Superior temporal gyrus (tissue), 1 donor: ENCODE measurements at regions not wholly inside any gene's neighbourhood (a gene's known extent, or its start where the extent isn't known, plus 50 kb on each side); places are given as distances from the start of the nearest gene placed in this dataset.
"Not testable (repeated sequence)": the region's sequence is repeated elsewhere in the genome, so short reads cannot be mapped to it uniquely, and the experiment has no call there.

Experiments used
- DNase-seq: peaks from one replicate; pipeline ENCODE4 v3.0.0-alpha.2; 2016; ENCODE audit errors: extremely low spot score

DNA sequence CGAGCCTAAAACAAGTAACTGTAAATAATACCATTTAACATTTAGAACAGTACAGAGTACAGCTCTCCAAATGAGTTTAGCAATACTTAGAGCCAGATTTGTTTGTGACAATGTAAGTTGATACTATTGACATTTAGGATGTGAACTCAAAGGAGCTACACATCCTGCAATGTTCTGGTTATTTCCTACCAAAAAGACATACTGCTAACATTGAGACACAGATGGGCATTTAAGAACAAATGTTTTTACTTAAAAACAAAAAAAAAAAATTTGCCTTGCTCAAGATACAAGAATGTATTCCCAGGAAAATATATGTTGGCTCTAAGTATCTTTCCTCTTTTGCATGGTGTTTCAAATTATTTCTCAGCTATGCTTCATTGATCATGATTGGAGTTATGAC, 1464.8 kb upstream of the PRMT6 start:
- DNase-seq, result no peak

DNA sequence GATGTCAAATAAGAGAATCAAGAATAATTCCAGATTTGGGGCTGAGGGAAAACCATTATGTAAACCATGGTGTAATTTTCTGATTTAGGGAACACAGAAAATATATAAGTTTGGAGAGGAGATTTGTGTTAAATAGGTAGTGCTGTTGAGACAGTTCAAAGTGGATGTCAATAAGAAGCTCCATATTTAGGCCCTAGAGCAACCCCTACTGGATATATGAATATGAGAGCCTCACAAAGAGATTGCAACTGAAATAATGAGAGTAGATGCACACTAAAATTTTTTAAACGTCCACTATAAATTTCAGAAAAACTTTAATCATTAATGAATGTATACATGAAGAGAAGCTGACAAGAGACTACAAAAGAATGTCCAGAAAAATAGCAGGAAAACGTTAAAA, 1447.8 kb upstream of the PRMT6 start:
- DNase-seq, result no peak

DNA sequence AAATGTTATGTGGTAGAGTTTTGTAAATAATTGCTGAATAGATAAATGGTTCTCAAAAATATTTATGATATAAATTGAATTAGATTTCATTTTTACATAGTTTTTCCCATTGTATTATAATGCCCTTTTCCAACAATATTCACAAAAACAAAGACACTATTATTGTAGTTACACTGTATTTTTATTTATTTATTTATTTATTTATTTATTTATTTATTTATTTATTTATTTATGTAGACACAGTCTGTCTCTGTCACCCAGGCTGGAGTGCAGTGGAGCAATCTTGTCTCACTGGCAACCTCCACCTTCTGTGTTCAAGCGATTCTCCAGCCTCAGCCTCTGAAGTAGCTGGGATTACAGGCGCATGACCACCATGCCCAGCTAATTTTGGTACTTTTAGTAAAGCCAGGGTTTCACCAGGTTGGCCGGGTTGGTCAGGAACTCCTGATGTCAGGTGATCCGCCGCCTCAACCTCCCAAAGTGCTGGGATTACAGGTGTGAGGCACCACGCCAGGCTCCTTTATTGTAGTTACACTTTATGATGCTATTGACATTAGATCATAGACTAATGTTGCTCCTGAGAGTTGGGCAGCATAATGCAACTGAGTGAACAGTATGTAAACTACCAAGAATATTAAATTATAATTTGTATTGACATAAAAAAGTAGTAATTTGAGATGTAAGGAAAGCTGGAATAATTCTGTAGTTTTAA, 1430.0 kb upstream of the PRMT6 start:
- no peak for DNase-seq

DNA sequence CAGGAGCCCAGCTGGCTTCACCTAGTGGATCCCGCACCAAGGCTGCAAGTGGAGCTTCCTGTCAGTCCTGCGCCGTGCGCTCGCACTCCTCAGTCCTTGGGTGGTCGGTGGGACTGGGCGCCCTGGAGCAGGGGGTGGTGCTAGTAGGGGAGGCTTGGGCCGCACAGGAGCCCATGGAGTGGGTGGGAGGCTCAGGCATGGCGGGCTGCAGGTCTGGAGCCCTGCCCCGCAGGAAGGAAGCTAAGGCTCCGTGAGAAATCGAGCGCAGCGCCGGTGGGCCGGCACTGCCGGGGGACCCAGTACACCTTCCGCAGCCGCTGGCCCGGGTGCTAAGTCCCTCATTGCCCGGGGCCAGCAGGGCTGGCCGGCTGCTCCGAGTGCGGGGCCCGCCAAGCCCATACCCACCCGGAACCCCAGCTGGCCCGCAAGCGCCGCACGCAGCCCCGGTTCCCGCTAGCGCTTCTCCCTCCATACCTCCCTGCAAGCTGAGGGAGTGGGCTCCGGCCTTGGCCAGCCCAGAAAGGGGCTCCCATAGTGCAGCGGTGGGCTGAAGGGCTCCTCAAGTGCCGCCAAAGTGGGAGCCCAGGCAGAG, 1425.2 kb upstream of the PRMT6 start:
- not testable (repeated sequence) for DNase-seq

DNA sequence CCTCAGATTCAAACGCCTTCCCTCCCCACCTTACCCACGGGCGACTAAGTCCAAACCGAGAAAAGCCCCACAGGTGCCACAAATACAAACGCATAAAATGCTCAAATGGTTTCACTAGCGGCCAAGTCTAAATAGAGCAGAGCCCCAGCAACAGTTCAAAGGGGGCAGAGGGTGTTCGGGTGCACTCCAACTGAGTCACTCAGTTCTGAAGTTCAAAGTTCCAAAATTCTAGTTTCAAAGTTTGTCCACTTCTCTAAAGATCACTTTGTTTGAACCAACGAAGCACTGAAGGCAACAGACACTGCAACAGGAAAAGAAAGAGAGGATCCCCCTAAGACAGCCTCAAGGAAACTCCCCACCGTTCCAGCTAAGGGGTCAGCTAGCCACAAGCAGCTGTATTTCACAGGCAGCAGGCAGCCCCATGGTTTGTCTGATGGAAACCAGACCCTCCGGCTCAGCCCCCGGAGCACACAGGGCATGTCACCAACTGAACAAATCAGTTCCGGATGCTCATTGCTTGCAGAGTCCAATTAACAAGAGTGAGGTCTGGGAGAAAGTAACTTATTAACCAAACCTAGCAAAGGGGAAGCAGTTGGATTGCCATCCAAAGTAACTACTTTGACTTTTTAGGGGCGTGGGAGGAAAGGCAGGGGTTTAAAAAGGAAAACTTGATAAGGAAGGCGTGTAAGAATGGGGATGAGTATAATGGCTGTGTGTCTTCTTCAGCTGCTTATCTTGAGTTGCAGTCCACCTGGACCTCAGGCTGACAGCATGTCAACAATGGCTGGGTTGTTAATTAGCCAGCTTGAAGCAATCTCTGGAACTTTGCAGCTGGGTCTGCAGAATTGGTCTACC, 1423.9 kb upstream of the PRMT6 start:
- DNase-seq, result no peak

DNA sequence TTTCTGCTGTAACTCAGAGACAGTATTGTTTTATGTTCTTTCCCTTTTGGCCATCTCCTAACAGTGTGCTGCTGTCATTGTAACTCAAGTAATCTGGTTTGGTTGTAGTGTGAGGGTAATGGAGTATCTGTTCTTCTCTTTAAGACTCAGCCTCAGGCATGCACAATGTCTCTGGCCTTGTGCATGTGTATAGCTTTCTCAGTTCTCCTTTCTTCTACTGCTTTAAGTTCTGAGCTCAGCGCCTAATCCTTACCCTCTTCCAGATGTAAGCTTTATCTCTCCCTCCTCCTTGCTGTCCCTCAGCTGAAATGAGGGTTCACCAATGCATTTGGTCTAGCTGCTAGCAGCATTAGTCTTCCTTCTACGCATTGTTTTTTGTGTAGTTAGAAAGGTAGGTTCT, 1420.4 kb upstream of the PRMT6 start:
- no peak for DNase-seq

DNA sequence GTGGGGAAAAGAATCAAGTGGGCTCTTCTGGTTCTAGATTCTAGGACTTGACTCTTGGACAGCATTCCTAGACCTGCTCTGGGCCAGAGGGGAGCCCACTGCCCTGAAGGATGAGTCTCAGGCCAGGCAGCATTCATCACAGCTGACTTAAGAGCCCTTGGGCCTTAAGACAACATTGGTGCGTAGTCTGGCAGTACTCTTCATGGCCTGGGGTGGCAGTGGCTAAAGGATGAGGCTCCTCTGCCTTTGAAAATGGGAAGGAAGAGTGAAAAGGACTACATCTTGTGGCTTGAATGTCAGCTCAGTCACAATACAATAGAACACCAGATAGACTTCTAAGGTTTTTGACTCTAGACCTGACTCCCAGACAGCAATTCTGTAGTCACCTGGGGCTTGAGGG, 1415.1 kb upstream of the PRMT6 start:
- DNase-seq, result no peak

DNA sequence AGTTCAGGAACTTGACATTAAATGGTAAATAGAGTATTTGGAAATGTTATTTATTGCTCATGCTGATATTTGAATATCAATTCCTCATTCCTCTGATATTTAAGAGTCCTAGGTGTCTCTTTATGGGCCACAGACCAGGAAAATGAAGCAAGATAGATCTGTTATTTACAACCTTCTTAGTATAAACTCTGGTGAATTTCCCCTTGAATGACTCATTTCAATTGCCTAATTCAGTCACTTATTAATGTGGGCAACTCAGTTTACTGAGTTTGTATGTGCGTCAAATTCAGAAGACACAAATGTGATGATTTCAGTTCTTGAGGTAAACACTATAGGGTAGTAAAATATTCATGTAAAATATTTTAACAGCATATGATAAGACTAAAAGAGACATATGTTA, 1404.4 kb upstream of the PRMT6 start:
- no peak for DNase-seq

DNA sequence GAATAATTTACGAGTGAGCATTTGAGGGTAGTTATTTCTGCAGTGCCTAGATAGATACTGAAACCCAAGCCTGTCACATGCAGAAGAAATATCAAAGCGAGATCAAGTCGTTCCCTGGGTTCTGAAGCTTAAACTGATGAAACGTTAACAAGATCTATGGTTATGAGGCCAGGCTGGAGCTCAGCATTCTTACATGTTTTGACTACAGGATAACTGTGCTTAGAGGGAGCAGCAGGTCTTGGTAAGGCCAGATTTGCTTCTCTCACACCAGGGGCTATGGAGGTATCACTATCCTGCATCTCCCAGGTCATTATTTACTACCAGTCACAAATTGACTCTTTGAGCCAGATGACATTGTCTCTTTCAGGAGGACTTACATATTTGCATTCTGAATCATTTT, 1401.4 kb upstream of the PRMT6 start:
- no peak for DNase-seq

DNA sequence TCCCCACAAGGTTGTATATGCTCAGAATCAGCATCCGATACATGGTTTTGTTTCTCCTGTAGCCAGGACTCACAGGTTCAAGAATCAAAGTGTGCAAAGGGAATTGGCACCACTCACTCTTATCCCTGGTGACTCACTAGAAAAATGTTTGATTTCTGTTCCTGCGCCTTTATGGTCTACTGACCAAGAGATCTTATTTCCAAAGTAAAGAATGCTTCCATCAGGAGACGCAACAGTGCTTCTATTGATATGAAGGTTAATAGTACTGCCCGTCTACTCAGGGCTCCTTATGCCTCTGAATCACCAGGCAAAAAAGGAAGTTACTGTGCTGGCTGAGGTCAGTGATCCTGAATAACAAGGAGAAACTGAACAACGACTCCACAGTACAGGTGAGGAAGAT, 1392.0 kb upstream of the PRMT6 start:
- no peak for DNase-seq

DNA sequence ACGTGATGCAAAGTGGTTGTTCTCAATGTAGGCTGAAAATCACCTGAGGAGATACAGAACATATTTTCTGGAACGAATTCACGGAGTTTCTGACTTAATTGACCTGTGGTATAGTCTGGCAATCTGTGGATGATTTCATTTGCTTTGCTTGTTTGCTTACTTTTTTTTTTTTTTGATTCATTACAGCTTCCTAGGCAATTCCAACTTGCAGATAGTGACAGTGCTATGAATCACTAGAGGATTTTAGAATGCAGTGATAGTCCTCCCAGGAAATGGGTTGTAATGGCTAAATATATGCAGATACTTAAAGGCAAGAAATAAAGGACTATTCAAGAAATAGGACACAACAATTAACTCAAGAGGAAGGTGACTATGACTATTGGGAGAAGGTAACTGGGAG, 1378.1 kb upstream of the PRMT6 start:
- DNase-seq, result no peak

DNA sequence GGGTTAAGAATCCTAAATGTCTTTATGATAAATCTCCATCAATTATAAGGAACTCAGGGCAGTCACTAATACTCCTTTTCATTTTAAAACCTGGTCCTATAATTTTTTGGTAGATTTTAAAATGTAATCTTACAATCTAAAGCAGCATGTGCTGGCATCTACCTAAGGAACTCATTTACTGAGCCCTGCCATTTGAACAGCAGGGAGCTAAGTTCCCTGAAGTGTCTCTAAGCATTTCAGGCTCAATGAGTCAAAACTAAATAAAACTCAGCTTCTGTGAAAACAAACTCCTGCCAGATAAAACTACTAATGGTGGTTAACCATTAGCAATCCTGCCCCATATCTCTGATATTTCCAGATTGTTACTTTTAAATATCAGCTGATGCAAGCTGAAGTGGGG, 1371.8 kb upstream of the PRMT6 start:
- DNase-seq, result no peak

DNA sequence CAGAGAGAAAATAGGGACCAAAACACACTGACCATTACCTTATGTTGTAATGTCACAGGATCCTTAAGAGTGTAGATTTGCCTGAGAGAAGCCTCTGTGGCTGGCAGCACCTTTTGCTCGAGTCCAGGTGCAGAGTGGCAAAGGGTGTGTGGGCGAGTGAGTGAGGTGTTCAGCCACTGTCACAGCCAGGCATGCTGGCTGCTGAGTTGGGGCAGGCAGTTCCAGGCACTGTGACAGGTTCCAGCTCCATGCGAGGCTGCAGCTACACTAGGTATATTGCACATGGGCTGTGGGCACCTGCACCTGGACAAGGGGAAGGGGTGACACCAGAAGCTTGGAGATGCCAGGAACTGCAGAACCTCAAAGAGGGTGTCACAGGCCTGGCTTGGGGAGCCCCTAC, 1370.4 kb upstream of the PRMT6 start:
- DNase-seq, result no peak

DNA sequence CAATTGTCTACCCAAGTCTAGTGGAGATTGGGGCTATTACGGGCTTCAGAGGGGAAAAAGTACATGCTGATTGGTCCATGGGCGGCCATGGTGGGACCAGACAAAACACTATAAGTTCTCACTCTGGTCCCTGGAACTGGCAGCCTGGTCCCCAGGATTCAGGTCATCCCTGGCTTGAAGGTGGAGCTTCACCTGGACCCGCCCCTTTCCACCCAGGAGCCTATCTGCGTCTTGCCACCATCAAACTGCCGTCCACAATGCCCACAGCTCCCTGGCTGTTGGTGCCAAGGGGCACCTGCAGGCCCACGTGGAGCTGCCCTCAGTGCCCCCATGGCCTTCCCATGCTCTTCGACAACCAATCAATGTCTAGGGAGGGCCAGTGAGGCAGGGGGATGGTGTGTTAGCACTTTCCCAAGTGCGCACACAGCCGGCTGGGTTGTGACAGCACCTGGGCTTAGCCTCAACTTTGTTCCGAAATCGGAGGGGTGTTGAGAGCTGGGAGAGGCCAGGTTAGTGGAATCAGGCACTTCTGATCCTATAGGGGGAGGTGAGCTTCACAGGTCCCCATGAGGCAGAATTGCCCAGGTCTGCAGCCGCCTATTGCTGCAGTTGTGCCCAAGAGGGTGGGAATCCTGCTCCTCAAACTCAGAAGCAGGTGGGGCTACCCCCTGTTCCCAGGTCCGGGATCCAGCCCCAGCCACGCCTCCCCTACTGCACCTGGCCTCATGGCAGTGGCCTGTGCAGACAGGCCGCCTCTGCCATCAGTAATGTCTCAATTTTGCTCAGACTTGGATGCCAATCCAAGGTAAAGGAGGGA, 1369.4 kb upstream of the PRMT6 start:
- DNase-seq, result no peak

DNA sequence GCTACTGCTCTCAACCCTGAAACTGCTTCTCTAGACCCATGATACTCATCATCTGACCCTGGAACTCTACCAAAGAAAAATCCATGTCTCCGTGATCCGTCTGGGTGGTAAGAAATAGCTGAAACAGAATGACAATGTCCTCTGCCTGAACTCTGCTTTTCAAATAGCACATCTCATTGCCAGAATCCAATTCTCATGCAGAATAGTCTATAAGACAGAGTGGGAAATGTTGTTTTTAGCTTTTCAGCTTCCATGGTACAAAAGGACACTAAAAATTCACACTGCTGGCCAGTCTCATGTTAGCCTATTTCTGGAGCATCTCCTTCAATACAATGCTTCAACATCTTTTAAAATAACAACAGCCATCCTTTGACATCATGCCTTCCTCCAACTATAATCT, 1355.8 kb upstream of the PRMT6 start:
- DNase-seq, result peak; percentile 29

DNA sequence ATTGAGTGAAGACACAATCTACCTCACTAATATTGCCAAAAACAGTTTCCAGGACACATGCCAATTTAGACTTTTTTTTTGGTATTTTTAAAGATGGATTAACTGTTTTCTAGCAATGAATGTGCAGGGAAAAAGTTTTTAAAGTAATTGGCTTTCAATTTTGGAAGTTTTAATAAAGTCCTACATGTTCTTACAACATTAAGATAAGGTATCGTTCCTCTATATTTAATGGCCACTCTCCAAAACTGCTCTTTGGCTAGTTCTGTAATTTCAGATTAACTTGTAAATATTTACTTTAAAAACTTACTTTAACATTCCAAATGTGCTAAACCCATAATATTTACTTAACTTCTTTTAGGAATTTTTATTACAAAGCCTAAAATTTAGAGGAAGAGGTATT, 1332.2 kb upstream of the PRMT6 start:
- DNase-seq, result no peak

DNA sequence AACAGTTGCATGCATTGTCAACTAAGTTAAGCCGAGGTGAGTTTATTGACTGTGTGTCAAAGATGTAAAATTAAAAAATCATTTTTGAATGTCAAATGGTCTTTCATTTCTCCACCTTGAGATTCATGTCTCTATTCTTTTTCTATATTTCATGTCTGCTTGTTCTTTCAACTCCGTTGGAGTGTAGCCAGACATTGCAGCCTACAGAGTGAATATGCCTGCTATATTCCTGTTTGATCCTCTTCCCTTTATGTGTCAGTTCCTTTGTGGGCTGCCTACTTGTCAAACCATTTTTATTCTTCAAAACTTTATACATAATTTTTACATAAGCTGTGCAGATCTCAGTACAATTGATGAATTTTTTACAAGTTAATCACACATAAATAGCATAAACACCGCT, 1325.8 kb upstream of the PRMT6 start:
- no peak for DNase-seq

DNA sequence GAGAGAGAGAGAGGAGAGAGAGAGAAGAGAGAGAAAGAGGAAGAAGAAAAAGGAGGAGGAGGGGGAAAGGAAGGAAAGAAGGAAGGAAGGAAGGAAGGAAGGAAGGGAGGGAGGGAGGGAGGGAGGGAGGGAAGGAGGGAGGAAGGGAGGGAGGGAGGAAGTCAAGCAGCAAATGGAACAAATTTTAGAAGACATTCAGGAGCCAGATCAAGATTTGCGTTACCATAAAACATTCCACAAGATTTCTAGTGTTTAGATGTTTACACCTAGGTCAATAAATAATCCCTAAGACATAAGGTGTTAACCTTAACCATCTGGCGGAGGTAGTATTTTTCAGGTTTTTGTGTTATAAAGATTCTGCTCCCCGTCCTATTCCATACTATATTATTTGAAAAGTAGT, 1320.1 kb upstream of the PRMT6 start:
- DNase-seq, result no peak

DNA sequence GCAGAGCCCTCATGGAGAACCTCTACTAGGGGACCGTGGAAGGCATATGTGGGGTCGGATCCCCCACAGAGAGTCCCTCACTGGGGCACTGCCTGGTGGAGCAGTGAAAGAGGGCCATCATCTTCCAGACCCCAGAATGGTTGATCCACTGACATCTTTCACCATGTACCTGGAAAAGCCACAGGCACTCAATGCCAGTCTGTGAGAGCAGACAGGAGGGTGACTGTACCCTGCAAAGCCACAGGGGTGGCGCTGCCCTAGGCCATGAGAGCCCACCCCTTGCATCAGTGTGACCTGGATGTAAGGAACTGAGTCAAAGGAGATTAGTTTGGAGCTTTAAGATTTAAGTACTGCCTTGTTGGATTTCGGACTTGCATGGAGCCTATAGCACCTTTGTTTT, 1276.7 kb upstream of the PRMT6 start:
- DNase-seq, result no peak

DNA sequence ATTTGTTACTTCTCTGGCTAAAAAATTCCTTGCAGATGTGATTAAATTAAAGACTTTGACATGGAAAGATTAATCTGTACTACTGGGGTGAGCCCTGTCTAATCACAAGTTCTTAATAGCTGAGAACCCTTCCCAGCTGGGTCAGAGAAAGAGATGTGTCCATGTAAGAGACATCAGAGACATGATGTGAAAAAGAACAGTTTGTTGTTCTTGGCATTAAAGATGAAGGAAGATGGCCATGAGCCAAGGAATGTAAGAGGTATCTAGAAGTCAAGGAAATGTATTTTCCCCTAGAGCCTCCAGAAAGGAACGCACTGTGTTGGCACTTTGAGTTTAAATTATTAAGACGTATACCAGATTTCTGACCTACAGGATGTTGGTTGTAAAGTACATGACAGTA, 1271.5 kb upstream of the PRMT6 start:
- no peak for DNase-seq

DNA sequence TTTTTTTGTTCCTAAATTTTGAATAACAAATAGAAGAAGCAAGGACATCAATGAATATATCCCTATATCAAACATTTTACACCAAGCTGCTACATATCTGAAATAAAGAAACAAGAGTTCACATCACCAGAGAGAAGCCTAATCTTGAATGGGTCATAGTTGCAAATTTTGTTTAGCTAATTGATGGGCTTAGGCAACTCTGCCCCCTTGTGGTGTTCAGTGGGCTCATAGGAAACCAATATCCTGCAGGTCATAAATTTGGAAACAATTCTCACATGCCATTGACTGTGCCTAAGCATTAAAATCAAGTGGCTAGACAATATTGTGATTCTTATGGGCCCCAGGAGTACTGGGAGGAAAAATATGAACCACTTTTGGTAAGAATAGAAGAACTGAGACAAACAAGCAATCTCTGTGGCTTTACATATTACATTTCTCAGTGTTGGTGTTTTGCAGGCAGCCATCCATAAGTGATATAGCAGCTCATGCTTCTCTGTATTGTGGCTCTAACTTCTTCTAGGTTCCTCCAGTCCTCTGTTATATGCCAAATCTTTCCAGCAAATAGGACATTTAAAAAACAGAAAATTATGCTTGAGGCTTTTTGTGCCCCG, 1262.8 kb upstream of the PRMT6 start:
- peak; percentile 68 for DNase-seq

DNA sequence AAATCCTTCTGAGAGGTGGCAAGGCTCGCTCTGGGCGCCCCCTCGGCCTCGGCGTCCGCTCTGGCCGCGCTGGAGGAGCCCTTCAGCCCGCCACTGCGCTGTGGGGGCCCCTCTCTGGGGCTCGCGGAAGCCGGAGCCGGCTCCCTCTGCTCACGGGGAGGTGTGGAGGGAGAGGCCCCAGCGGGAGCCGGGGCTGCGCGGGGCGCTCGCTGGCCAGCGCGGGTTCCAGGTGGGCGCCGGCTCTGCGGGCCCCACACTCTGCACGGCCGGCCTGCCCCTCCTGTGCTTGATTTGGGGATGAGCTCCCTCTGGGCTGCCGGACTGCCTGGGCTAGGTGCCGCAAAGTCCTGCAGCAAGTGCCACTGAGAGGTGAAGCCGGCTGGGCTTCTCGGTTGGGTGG, 1260.7 kb upstream of the PRMT6 start:
- DNase-seq, result no peak
